Stomach (tissue), 8 donors: ENCODE measurements at regions not wholly inside any gene's neighbourhood (a gene's known extent, or its start where the extent isn't known, plus 50 kb on each side); places are given as distances from the start of the nearest gene placed in this dataset.
"Not testable (repeated sequence)": the region's sequence is repeated elsewhere in the genome, so short reads cannot be mapped to it uniquely, and the experiment has no call there.

Experiments used
- DNase-seq, 2 donors: peaks; one replicate each; pipeline versions ENCODE4 v3.0.0 to v3.0.0-alpha.2; 2013 to 2019
- H3K27ac ChIP-seq, 5 donors: fragments of 200-600 bp in 4 of 5; sonication (generic) in 4 of 5; one replicate each; pipeline ENCODE4 v1.5.1; 2013 to 2019; ENCODE audit warnings: mild to moderate bottlenecking in 1 of 5, moderate library complexity in 1 of 5
- H3K27me3 ChIP-seq, 3 donors: fragments of 200-600 bp; sonication (generic); one replicate each; pipeline ENCODE4 v1.5.1; 2017 to 2019; ENCODE audit warnings: mixed run types in 1 of 3
- H3K36me3 ChIP-seq, 4 donors: fragments of 200-600 bp; sonication (generic); 1 replicate in 3 of 4; 2 replicates in 1 of 4; pipeline ENCODE4 v1.5.1; 2016 to 2019
- H3K4me1 ChIP-seq, 4 donors: fragments of 200-600 bp; sonication (generic); one replicate each; pipeline ENCODE4 v1.5.1; 2016 to 2019
- H3K4me3 ChIP-seq, 4 donors: fragments of 200-600 bp; sonication (generic) in 3 of 4; one replicate each; pipeline ENCODE4 v1.5.1; 2016 to 2019; ENCODE audit warnings: mild to moderate bottlenecking in 1 of 4
- H3K9me3 ChIP-seq, 4 donors: fragments of 200-600 bp; sonication (generic); one replicate each; pipeline ENCODE4 v1.5.1; 2016 to 2019
- EP300 ChIP-seq: sonication (generic); formaldehyde crosslinking; IDR thresholded peaks from one replicate; pipeline ENCODE4 v1.6.1; 2017; ENCODE audit warnings: antibody characterized with exemption
- POLR2A ChIP-seq, 4 donors: fragments of 450-650 bp; IDR thresholded peaks; one replicate each; pipeline ENCODE4 v1.6.1; 2016; ENCODE audit warnings: antibody characterized with exemption in 4 of 4, control low read depth in 2 of 4, mild to moderate bottlenecking in 1 of 4, moderate library complexity in 1 of 4
- POLR2AphosphoS5 ChIP-seq, 3 donors: sonication (generic); formaldehyde crosslinking; IDR thresholded peaks; one replicate each; pipeline ENCODE4 v1.6.1; 2016; ENCODE audit warnings: antibody characterized with exemption in 3 of 3
- WGBS, 5 donors: extraction: QIAGEN DNeasy Blood & Tissue Kit in 3 of 5; methylation state at CpG; one replicate each; pipeline versions ENCODE4 v1.1.5 to v1.1.7; 2013 to 2018; 5-methylcytosine and 5-hydroxymethylcytosine counted together
- intact Hi-C: fragments of 100-400 bp; cut with DNase I; formaldehyde crosslinking; loops from one replicate; pipeline ENCODE4 v1.15.1; 2023; ENCODE audit warnings: low total_unique reads
- TF ChIP-seq, protein P1 (sequence below), 7 experiments: fragments of 450-650 bp in 4 of 7; fragments of 200-600 bp in 3 of 7; sonication (generic) in 3 of 7; IDR thresholded peaks; one replicate each; pipeline ENCODE4 v1.5.1; 2016 to 2019; ENCODE audit warnings: antibody characterized with exemption in 7 of 7, control low read depth in 2 of 7, mild to moderate bottlenecking in 1 of 7
- donor health status: healthy with polysubstance abuse.
- donor health status: Bipolar disorder and iron deficiency.
- donor health status: healthy.

DNA sequence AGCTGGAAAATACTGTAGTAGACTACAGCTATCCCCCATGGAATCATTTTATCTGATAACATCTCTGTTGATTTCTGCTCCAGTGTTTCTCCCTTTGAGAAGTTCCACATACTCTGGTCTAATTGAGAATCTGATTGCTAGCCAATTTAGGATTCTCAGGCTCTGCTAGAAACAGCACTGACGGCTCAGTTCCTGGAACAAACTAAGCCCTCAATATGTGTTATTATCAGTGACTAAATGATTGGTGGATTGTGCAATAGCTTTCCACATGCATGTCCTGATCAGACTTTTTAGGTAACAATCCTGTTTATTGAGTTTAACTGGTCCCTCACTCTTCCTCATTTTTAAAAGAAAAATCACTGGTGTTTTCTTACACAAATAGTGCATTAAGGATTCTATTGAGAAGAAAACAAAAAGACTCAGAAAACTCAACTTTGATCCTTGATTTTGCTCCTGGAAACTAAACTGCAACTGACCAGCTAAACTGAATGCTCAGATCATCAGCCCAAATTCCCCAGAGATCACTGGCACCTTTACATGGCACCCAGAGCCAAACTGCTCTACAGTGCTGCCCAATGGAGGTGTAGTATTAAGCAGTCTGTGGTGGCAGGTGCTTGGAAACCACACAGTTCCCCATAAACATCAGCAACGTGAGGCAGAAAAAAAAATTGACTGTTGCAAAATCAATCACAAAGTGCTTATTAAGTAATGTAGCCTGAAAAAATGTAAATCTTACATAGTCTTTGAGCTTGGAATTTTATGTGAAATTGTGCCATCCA lies 423.7 kb downstream of the TOX3 start:
- H3K27me3 ChIP-seq, result no peaks in the 10 kb centered on the region
- H3K27ac ChIP-seq, result peak overlapping the region in 1 of 5 donors; percentile 7
- TF ChIP-seq POLR2AphosphoS5 (IDR thresholded peaks at IDR 0.05) (no peak), EP300 (no peak), POLR2A (IDR thresholded peaks at IDR 0.05) (no peak)
- TF ChIP-seq, protein P1, sequence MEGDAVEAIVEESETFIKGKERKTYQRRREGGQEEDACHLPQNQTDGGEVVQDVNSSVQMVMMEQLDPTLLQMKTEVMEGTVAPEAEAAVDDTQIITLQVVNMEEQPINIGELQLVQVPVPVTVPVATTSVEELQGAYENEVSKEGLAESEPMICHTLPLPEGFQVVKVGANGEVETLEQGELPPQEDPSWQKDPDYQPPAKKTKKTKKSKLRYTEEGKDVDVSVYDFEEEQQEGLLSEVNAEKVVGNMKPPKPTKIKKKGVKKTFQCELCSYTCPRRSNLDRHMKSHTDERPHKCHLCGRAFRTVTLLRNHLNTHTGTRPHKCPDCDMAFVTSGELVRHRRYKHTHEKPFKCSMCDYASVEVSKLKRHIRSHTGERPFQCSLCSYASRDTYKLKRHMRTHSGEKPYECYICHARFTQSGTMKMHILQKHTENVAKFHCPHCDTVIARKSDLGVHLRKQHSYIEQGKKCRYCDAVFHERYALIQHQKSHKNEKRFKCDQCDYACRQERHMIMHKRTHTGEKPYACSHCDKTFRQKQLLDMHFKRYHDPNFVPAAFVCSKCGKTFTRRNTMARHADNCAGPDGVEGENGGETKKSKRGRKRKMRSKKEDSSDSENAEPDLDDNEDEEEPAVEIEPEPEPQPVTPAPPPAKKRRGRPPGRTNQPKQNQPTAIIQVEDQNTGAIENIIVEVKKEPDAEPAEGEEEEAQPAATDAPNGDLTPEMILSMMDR (IDR thresholded peaks at IDR 0.05), result no peak
- no peak overlapping the region for H3K4me3 ChIP-seq
- intact Hi-C loops, result no loop called here
- WGBS, 5 donors, result 16 to 27% (median 23%) methylated on average over 2 of the region's 2 CpGs
- DNase-seq, result peak in 1 of 2 donors; percentile 60
- peaks cover 0 to 22% (median 3%) of the 10 kb centered on the region in 4 donors for H3K9me3 ChIP-seq
- no peaks in the 10 kb centered on the region for H3K36me3 ChIP-seq
- peaks cover 0 to 11% (median 3%) of the 10 kb centered on the region in 4 donors for H3K4me1 ChIP-seq

DNA sequence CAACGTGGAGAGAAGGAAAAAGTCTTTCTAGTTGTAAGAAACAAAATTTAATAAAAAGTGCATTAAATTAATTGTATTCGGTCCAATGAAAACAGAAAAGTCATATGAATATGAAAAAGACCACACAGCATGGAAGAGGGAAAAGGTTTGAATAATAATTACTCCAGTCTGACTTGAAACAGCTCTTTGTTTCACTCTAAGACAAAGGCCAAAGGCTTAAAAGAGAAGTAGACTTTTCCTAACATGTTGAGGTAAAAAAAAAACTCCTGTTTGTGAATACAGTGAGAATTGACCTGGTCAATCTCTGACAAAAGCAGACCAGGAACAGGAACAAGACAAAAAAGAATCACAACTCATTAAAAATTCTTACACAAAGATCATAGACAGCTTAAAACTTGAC lies 429.8 kb downstream of the TOX3 start:
- H3K9me3 ChIP-seq, result peaks cover 0 to 26% (median 3%) of the 10 kb centered on the region in 4 donors
- no peaks in the 10 kb centered on the region for H3K36me3 ChIP-seq
- H3K27me3 ChIP-seq, result no peaks in the 10 kb centered on the region
- no peak for DNase-seq
- no peak for TF ChIP-seq POLR2AphosphoS5 (IDR thresholded peaks at IDR 0.05)
- no peak for TF ChIP-seq POLR2A (IDR thresholded peaks at IDR 0.05)
- TF ChIP-seq, protein P1 (IDR thresholded peaks at IDR 0.05), result no peak
- TF ChIP-seq EP300, result no peak
- 72 to 80% (median 75%) methylated on average over 2 of the region's 2 CpGs for WGBS, 5 donors
- intact Hi-C loops, result no loop called here
- no peaks in the 10 kb centered on the region for H3K4me1 ChIP-seq
- H3K27ac ChIP-seq, result no peak overlapping the region
- H3K4me3 ChIP-seq, result no peak overlapping the region

DNA sequence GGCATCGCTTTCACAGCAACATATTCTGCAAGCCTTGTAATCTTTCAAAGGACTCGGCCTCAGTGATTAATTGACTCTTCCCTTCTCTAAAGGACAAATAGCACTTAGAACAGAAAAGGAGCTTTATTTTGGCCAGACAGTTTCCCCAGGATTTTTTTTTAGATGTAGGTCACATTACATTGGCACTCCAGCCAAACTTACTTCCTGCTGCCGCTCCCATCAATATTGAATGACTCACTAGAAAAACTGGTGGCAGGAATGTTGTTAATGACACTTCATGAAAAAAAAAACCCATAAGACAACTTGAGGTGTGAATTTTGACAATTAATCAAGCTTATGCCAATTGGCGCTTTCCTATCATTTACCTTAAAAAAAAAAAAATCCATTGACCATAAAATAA lies 432.6 kb downstream of the TOX3 start:
- intact Hi-C loops, result no loop called here
- no peaks in the 10 kb centered on the region for H3K4me1 ChIP-seq
- WGBS, 5 donors, result 39 to 56% (median 41%) methylated on average over 4 of the region's 4 CpGs
- H3K27me3 ChIP-seq, result no peaks in the 10 kb centered on the region
- TF ChIP-seq EP300 (no peak), POLR2AphosphoS5 (IDR thresholded peaks at IDR 0.05) (no peak), POLR2A (IDR thresholded peaks at IDR 0.05) (no peak)
- TF ChIP-seq, protein P1 (IDR thresholded peaks at IDR 0.05), result no peak
- no peak overlapping the region for H3K27ac ChIP-seq
- peaks cover 0 to 14% (median 3%) of the 10 kb centered on the region in 4 donors for H3K9me3 ChIP-seq
- DNase-seq, result peak in 1 of 2 donors; percentile 44
- H3K36me3 ChIP-seq, result no peaks in the 10 kb centered on the region
- H3K4me3 ChIP-seq, result no peak overlapping the region

DNA sequence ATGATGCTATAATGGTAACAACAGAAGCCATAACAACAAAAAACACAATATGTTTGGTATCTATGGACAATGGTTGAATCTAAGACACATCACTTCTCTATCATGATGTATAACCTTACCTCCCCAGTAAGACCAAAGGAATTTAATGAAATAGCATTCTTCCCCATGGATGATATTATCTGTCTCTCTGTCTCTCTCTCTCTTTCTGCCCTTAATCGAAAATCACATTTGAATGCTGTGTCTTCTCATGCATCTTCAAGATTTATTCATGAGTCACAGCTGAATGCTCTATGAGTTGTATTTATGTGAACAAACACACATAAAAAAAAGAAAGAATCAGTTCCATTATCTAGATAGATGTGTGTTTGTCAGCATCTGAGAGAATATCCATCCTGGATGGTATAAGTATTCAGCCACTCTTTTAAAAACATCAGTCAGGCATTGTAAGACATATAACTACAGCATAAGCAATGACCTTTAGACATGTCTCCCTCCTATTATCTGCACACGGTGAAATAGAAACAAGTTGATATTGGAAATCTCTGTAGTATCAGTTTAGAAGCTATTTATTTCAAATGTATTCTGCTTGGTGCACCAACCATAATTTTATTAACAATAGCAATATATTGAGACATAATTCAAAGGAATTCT lies 433.3 kb downstream of the TOX3 start:
- Histone ChIP-seq H3K9me3 (peaks cover 0 to 8% (median under 1%) of the 10 kb centered on the region in 4 donors), H3K4me3 (no peak overlapping the region), H3K27me3 (no peaks in the 10 kb centered on the region), H3K36me3 (no peaks in the 10 kb centered on the region), H3K27ac (no peak overlapping the region), H3K4me1 (no peaks in the 10 kb centered on the region)
- no peak for DNase-seq
- TF ChIP-seq EP300, result no peak
- TF ChIP-seq, protein P1 (IDR thresholded peaks at IDR 0.05), result no peak
- TF ChIP-seq POLR2AphosphoS5 (IDR thresholded peaks at IDR 0.05), result no peak
- TF ChIP-seq POLR2A (IDR thresholded peaks at IDR 0.05), result no peak
- intact Hi-C loops, result no loop called here
- WGBS, 5 donors, result 55 to 76% (median 60%) methylated on average over 2 of the region's 2 CpGs

DNA sequence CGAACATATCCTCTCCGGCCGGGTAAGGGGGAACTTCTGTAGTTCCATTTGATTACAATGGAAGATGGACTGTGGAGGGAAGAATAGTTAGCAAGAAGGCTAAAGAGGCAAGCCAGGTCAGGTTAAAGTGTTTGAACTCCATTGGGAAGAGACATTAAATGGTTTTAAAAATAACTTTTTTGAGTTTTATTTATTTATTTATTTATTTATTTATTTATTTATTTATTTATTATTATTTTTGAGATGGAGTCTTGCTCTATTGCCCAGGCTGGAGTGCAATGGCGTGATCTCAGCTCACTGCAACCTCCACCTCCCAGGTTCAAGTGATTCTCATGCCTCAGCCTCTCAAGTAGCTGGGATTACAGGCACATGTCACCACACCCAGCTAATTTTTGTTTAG lies 441.9 kb downstream of the TOX3 start:
- DNase-seq, H3K27me3 ChIP-seq, H3K9me3 ChIP-seq, H3K4me3 ChIP-seq, H3K36me3 ChIP-seq, H3K27ac ChIP-seq, H3K4me1 ChIP-seq, intact Hi-C loops: not testable (repeated sequence)
- WGBS, 5 donors, result 90 to 96% (median 92%) methylated on average over 4 of the region's 4 CpGs
